Ovary (tissue), 3 donors: ENCODE measurements at regions not wholly inside any gene's neighbourhood (a gene's known extent, or its start where the extent isn't known, plus 50 kb on each side); places are given as distances from the start of the nearest gene placed in this dataset.

Source experiments
- EP300 ChIP-seq: sonication (generic); formaldehyde crosslinking; IDR thresholded peaks from one replicate; pipeline ENCODE4 v1.6.1; 2017; ENCODE audit warnings: antibody characterized with exemption
- POLR2A ChIP-seq: fragments of 450-650 bp; IDR thresholded peaks from one replicate; pipeline ENCODE4 v1.6.1; 2017; ENCODE audit warnings: antibody characterized with exemption, mild to moderate bottlenecking, moderate library complexity
- TF ChIP-seq, protein P1 (sequence below), 3 donors: fragments of 450-650 bp in 2 of 3; fragments of 200-600 bp in 1 of 3; IDR thresholded peaks; one replicate each; pipeline versions ENCODE4 v1.5.1 to v1.8.0; 2016 to 2022; ENCODE audit warnings: antibody characterized with exemption in 3 of 3, mild to moderate bottlenecking in 1 of 3
- donor health status: DM: no; HTN: no; CAD: no.

DNA sequence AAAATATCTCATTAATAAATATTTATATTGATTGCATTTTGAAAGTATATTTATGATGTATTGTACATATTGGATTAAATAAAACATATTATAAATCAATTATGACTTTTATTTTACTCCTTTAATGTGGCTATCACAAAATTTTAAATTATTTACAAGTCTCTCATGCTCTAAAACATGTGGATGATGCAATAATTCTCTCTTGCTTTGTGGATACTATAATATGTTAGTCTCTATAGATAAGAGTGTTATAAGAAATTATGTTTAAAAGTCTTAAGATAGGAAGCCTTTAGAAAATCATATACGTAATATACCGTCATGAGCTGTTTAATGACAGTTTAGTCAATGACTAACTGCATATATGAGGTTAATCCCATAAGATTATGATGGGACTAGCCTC, 547.4 kb upstream of the ALCAM start:
- no peak for TF ChIP-seq POLR2A
- TF ChIP-seq, protein P1, sequence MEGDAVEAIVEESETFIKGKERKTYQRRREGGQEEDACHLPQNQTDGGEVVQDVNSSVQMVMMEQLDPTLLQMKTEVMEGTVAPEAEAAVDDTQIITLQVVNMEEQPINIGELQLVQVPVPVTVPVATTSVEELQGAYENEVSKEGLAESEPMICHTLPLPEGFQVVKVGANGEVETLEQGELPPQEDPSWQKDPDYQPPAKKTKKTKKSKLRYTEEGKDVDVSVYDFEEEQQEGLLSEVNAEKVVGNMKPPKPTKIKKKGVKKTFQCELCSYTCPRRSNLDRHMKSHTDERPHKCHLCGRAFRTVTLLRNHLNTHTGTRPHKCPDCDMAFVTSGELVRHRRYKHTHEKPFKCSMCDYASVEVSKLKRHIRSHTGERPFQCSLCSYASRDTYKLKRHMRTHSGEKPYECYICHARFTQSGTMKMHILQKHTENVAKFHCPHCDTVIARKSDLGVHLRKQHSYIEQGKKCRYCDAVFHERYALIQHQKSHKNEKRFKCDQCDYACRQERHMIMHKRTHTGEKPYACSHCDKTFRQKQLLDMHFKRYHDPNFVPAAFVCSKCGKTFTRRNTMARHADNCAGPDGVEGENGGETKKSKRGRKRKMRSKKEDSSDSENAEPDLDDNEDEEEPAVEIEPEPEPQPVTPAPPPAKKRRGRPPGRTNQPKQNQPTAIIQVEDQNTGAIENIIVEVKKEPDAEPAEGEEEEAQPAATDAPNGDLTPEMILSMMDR (IDR thresholded peaks at IDR 0.05) = no peak
- no peak for TF ChIP-seq EP300
